ENCODE measurements at regions not wholly inside any gene's neighbourhood (a gene's known extent, or its start where the extent isn't known, plus 50 kb on each side); places are given as distances from the start of the nearest gene placed in this dataset.

GRCh38 chr11:134682577-134682976 lies 270.5 kb upstream of the B3GAT1 start:
- Histone ChIP-seq H3K79me2 (ENCODE audit: control insufficient read depth, insufficient read depth, low read length) (no peaks in the 10 kb centered on the region), H4K20me1 (ENCODE audit: control insufficient read depth, insufficient read depth, low read length, poor library complexity, severe bottlenecking) (no peaks in the 10 kb centered on the region), H3K36me3 (replicated peaks in 1 of 2; ENCODE audit: control extremely low read depth in 1 of 2, control insufficient read depth in 1 of 2, extremely low read depth in 1 of 2, insufficient read depth in 2 of 2, low read length in 1 of 2) (no peaks in the 10 kb centered on the region), H3K4me3 (ENCODE audit: control extremely low read depth in 1 of 5, extremely low read depth in 1 of 5, insufficient read depth in 1 of 5, low read depth in 2 of 5, low read length in 4 of 5) (no peak overlapping the region), H2AFZ (ENCODE audit: insufficient read depth, low read depth, low read length, poor library complexity, severe bottlenecking) (no peak overlapping the region), H3K27me3 (replicated peaks in 1 of 4; ENCODE audit: control extremely low read depth in 1 of 4, control insufficient read depth in 3 of 4, insufficient read depth in 4 of 4, low read length in 3 of 4) (no peaks in the 10 kb centered on the region), H3K4me1 (ENCODE audit: control insufficient read depth in 2 of 2, insufficient read depth in 2 of 2, low read length in 2 of 2) (no peaks in the 10 kb centered on the region), H3K4me2 (replicated peaks; ENCODE audit: low read depth, low read length, poor library complexity, severe bottlenecking) (no peak overlapping the region), H3K9me3 (ENCODE audit: control extremely low read depth in 1 of 3, control insufficient read depth in 2 of 3, insufficient read depth in 1 of 3, low read length in 2 of 3) (peaks cover 0 to 2% (median 0%) of the 10 kb centered on the region in 3 donors), H3K27ac (ENCODE audit: low read length in 2 of 2) (no peak overlapping the region), H3K9ac (ENCODE audit: low read length) (no peak overlapping the region)
- TF ChIP-seq, protein P1, sequence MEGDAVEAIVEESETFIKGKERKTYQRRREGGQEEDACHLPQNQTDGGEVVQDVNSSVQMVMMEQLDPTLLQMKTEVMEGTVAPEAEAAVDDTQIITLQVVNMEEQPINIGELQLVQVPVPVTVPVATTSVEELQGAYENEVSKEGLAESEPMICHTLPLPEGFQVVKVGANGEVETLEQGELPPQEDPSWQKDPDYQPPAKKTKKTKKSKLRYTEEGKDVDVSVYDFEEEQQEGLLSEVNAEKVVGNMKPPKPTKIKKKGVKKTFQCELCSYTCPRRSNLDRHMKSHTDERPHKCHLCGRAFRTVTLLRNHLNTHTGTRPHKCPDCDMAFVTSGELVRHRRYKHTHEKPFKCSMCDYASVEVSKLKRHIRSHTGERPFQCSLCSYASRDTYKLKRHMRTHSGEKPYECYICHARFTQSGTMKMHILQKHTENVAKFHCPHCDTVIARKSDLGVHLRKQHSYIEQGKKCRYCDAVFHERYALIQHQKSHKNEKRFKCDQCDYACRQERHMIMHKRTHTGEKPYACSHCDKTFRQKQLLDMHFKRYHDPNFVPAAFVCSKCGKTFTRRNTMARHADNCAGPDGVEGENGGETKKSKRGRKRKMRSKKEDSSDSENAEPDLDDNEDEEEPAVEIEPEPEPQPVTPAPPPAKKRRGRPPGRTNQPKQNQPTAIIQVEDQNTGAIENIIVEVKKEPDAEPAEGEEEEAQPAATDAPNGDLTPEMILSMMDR (IDR thresholded peaks at IDR 0.05) = no peak
- no peak for TF ChIP-seq EZH2 (IDR thresholded peaks at IDR 0.05; ENCODE audit: borderline replicate concordance, insufficient read depth, low read depth, low read length, poor library complexity, severe bottlenecking)
- ATAC-seq (ENCODE audit: low read depth) (no peak), DNase-seq (no peak)
- CTCF ChIA-PET = no interaction called here
- Mint-ChIP-seq H3K27ac (no peak overlapping the region), H3K4me3 (no peak overlapping the region), H3K27me3 (peaks cover 10% of the 10 kb centered on the region), H3K9me3 (ENCODE audit: insufficient read depth) (no peaks in the 10 kb centered on the region), H3K4me1 (no peaks in the 10 kb centered on the region)
- intact Hi-C loops (cut with micrococcal nuclease) = no loop called here
- WGBS (ENCODE audit: insufficient coverage) = 89% methylated on average over 7 of the region's 12 CpGs
- POLR2A ChIA-PET = no interaction called here

DNA sequence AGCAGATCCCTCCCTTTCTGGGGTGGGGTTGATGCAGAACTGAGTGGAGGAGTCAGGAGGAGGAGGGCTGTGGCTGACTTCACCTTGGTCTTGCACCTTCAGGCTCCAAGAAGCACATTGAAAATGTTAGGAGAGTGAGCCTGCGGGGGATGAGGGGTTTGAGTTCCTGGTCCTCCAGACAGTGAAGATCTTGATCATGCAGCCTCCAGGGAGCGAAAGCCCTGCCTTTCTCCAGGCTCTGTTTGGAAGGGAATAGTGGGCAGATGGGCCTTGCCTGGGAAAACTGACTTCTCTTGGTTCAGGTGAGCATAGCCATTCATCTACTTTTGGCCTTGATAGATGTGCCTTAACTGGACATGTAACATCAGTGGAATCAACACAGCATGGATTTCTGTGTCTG lies 267.6 kb upstream of the B3GAT1 start:
- 55% methylated on average over 1 of the region's 2 CpGs for WGBS (ENCODE audit: insufficient coverage)
- no peak overlapping the region for H3K27ac Mint-ChIP-seq
- H3K9me3 Mint-ChIP-seq (ENCODE audit: insufficient read depth) = no peaks in the 10 kb centered on the region
- Histone ChIP-seq H3K27ac (ENCODE audit: low read length in 2 of 2) (no peak overlapping the region), H3K36me3 (replicated peaks in 1 of 2; ENCODE audit: control extremely low read depth in 1 of 2, control insufficient read depth in 1 of 2, extremely low read depth in 1 of 2, insufficient read depth in 2 of 2, low read length in 1 of 2) (no peaks in the 10 kb centered on the region), H3K79me2 (ENCODE audit: control insufficient read depth, insufficient read depth, low read length) (no peaks in the 10 kb centered on the region), H3K4me3 (ENCODE audit: control extremely low read depth in 1 of 5, extremely low read depth in 1 of 5, insufficient read depth in 1 of 5, low read depth in 2 of 5, low read length in 4 of 5) (no peak overlapping the region), H4K20me1 (ENCODE audit: control insufficient read depth, insufficient read depth, low read length, poor library complexity, severe bottlenecking) (no peaks in the 10 kb centered on the region), H3K4me2 (replicated peaks; ENCODE audit: low read depth, low read length, poor library complexity, severe bottlenecking) (no peak overlapping the region), H3K9me3 (ENCODE audit: control extremely low read depth in 1 of 3, control insufficient read depth in 2 of 3, insufficient read depth in 1 of 3, low read length in 2 of 3) (peaks cover 0 to 2% (median 0%) of the 10 kb centered on the region in 3 donors), H3K4me1 (ENCODE audit: control insufficient read depth in 2 of 2, insufficient read depth in 2 of 2, low read length in 2 of 2) (no peaks in the 10 kb centered on the region), H3K27me3 (replicated peaks in 1 of 4; ENCODE audit: control extremely low read depth in 1 of 4, control insufficient read depth in 3 of 4, insufficient read depth in 4 of 4, low read length in 3 of 4) (no peaks in the 10 kb centered on the region), H3K9ac (ENCODE audit: low read length) (no peak overlapping the region), H2AFZ (ENCODE audit: insufficient read depth, low read depth, low read length, poor library complexity, severe bottlenecking) (no peak overlapping the region)
- H3K4me1 Mint-ChIP-seq = no peaks in the 10 kb centered on the region
- DNase-seq (no peak), ATAC-seq (ENCODE audit: low read depth) (no peak)
- POLR2A ChIA-PET = no interaction called here
- H3K27me3 Mint-ChIP-seq = peaks cover 10% of the 10 kb centered on the region
- no peak overlapping the region for H3K4me3 Mint-ChIP-seq
- TF ChIP-seq, protein P1 (IDR thresholded peaks at IDR 0.05) = no peak
- no peak for TF ChIP-seq EZH2 (IDR thresholded peaks at IDR 0.05; ENCODE audit: borderline replicate concordance, insufficient read depth, low read depth, low read length, poor library complexity, severe bottlenecking)
- CTCF ChIA-PET = no interaction called here
- intact Hi-C loops (cut with micrococcal nuclease) = no loop called here
